Progenitor cell of endocrine pancreas (in vitro differentiated cells): ENCODE measurements at regions not wholly inside any gene's neighbourhood (a gene's known extent, or its start where the extent isn't known, plus 50 kb on each side); places are given as distances from the start of the nearest gene placed in this dataset.

Experiments used
- DNase-seq: peaks from one replicate; pipeline ENCODE4 v3.0.0; 2021; ENCODE audit warnings: low spot score; ENCODE audit not compliant: unreplicated experiment
- H3K27ac Mint-ChIP-seq: 2 replicates; pipeline ENCODE4 v1.8.0; 2021; ENCODE audit warnings: mild to moderate bottlenecking, moderate library complexity, mixed read lengths
- H3K27me3 Mint-ChIP-seq: 2 replicates; pipeline ENCODE4 v1.8.0; 2021; ENCODE audit warnings: mixed read lengths
- H3K36me3 Mint-ChIP-seq: 2 replicates; pipeline ENCODE4 v1.8.0; 2022; ENCODE audit warnings: mixed read lengths; ENCODE audit not compliant: insufficient read depth
- H3K4me1 Mint-ChIP-seq: 2 replicates; pipeline ENCODE4 v1.8.0; 2021; ENCODE audit warnings: low read depth, mixed read lengths
- H3K4me3 Mint-ChIP-seq: 2 replicates; pipeline ENCODE4 v1.8.0; 2021; ENCODE audit warnings: low read depth, mild to moderate bottlenecking, moderate library complexity, mixed read lengths
- H3K9me3 Mint-ChIP-seq: 2 replicates; pipeline ENCODE4 v1.8.0; 2021; ENCODE audit warnings: low read depth, mixed read lengths
- TF ChIP-seq, protein P1 (sequence below): fragments of 200-600 bp; sonication (generic); IDR thresholded peaks from one replicate; pipeline ENCODE4 v1.5.0; 2021; ENCODE audit warnings: antibody characterized with exemption, mild to moderate bottlenecking; ENCODE audit not compliant: unreplicated experiment

DNA sequence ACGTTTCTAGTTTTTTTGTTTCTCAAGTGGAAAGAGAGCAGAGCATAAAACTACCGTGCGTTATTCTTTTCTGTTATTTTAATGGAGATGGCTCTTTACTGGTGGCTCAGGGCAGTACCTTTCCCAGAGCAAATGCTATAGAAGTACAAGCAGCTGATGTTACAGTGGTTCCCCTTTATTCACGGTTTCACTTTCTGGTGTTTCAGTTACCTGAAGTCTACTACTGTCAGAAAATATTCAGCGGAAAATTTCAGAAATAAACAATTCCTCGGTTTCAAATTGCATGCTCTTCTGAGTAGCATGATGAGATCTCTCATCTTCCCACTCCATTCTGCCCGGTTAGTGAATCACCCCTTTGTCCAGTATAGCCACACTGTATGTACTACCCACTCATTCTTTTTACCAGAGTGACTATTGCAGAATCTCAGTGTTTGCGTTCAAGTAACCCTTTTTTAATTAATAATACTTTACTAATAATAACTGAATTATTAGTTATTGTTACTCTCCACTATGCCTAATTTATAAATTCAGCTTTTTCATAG is 597.5 kb upstream of the ROBO2 start:
- no peak for DNase-seq
- no peaks in the 10 kb centered on the region for H3K4me1 Mint-ChIP-seq
- TF ChIP-seq, protein P1, sequence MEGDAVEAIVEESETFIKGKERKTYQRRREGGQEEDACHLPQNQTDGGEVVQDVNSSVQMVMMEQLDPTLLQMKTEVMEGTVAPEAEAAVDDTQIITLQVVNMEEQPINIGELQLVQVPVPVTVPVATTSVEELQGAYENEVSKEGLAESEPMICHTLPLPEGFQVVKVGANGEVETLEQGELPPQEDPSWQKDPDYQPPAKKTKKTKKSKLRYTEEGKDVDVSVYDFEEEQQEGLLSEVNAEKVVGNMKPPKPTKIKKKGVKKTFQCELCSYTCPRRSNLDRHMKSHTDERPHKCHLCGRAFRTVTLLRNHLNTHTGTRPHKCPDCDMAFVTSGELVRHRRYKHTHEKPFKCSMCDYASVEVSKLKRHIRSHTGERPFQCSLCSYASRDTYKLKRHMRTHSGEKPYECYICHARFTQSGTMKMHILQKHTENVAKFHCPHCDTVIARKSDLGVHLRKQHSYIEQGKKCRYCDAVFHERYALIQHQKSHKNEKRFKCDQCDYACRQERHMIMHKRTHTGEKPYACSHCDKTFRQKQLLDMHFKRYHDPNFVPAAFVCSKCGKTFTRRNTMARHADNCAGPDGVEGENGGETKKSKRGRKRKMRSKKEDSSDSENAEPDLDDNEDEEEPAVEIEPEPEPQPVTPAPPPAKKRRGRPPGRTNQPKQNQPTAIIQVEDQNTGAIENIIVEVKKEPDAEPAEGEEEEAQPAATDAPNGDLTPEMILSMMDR = no peak
- no peaks in the 10 kb centered on the region for H3K27me3 Mint-ChIP-seq
- no peaks in the 10 kb centered on the region for H3K9me3 Mint-ChIP-seq
- H3K4me3 Mint-ChIP-seq = no peak overlapping the region
- H3K27ac Mint-ChIP-seq = no peak overlapping the region
- H3K36me3 Mint-ChIP-seq = no peaks in the 10 kb centered on the region

DNA sequence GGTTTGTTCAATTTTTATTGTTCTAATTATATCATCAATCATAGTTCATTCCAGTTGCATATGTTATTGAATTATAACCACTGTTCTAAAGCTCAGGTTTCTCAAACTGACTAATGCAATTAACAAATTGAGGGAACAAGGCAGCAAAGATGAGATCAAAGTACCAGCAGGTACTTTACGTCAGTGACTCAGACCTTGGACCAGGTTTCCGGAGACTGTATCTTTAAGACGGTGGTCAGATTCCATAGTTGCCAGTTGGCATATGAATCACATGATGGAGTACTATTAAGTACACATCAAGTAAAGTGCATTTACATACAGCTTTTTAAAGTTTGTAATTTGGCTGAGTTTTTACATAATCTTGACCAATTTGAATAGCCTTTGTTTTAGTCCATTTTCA is 583.6 kb upstream of the ROBO2 start:
- Mint-ChIP-seq H3K9me3 (no peaks in the 10 kb centered on the region), H3K27me3 (no peaks in the 10 kb centered on the region), H3K27ac (no peak overlapping the region), H3K4me1 (no peaks in the 10 kb centered on the region), H3K36me3 (no peaks in the 10 kb centered on the region), H3K4me3 (no peak overlapping the region)
- TF ChIP-seq, protein P1 = no peak
- DNase-seq = no peak

DNA sequence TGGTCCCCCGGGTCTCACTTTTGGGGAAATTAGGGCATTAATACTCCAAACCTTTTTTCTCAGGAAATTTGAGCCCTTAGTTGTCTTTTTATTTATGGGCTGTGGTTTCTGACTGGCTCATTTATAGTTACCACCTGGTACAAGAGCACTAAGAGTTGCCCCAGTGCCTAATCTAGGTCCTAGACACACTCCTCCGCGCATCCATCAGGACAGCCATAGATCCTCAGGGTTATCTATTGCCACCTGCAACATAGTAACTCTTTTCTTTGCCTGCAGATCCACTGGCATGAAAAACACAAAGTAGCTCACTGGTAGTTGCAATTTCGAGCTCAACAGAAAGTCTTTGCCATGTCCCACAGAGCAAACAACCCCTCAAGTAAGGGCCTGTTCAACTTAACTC is 576.4 kb upstream of the ROBO2 start:
- no peaks in the 10 kb centered on the region for H3K9me3 Mint-ChIP-seq
- H3K36me3 Mint-ChIP-seq = no peaks in the 10 kb centered on the region
- H3K27ac Mint-ChIP-seq = no peak overlapping the region
- H3K4me1 Mint-ChIP-seq = peaks cover under 1% of the 10 kb centered on the region
- no peaks in the 10 kb centered on the region for H3K27me3 Mint-ChIP-seq
- no peak for DNase-seq
- no peak overlapping the region for H3K4me3 Mint-ChIP-seq
- TF ChIP-seq, protein P1 = no peak

DNA sequence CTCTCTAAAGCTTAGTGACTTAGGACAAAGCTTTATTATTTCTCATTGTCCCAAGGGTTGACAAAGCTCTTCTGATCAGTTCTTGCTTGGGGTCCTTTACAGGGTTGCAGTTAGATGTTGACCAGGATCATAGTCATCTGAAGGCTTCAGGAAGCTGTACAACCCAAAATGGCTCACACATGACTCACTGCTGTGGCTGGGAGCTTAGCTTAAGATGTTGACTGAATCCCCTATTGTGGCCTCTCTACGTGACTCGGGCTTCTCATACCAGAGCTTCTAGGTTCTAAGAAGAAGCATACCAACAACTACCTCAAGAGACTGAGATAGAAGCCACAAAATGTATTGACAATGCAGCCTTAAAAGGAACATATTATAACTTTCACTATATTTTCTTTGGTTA is 569.6 kb upstream of the ROBO2 start:
- H3K4me3 Mint-ChIP-seq = no peak overlapping the region
- peaks cover 1% of the 10 kb centered on the region for H3K4me1 Mint-ChIP-seq
- DNase-seq = no peak
- peaks cover 3% of the 10 kb centered on the region for H3K9me3 Mint-ChIP-seq
- TF ChIP-seq, protein P1 = no peak
- H3K36me3 Mint-ChIP-seq = no peaks in the 10 kb centered on the region
- H3K27me3 Mint-ChIP-seq = no peaks in the 10 kb centered on the region
- no peak overlapping the region for H3K27ac Mint-ChIP-seq

DNA sequence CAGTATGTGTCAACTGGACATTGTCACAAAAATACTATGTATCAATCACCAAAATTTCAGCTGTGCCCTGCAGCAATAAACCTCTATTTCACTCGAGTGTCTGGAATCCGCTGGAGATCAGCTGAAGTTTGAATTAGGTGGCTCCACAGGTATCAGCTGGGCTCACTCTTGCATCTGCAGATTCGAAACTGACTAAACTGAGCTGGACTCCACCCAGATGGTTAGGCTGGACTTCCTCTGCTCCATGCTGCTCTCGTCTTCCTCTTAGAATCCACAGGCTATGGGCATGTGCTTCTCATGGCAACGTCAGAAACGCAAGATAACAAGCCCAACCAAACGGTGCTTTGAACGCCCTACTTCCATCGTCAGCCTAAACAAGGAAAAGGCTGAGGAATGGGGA is 565.3 kb upstream of the ROBO2 start:
- TF ChIP-seq, protein P1 = no peak
- Mint-ChIP-seq H3K4me1 (no peaks in the 10 kb centered on the region), H3K36me3 (no peaks in the 10 kb centered on the region), H3K27me3 (no peaks in the 10 kb centered on the region), H3K4me3 (no peak overlapping the region), H3K27ac (no peak overlapping the region), H3K9me3 (peaks cover under 1% of the 10 kb centered on the region)
- DNase-seq = no peak
